ENCODE measurements at regions not wholly inside any gene's neighbourhood (a gene's known extent, or its start where the extent isn't known, plus 50 kb on each side); places are given as distances from the start of the nearest gene placed in this dataset.

DNA sequence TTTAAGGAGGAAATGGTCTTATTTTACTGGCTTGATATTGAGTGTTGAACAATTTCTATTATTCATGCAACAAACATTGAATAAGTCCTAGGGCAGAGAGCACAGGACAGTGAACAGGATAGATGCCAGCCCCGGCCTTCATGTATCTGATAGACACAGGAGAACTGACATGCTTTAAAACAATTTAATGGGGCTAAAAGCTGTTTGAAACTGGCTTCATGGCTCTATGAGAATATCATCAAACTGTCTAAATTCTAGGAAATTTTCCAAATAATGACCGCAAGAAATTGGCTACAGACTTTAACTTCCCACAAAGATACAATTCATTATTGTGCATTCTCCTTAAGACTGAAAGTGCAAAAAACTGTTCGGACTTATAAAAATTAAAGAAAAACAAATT lies 69.0 kb downstream of the ID4 start:
- TF ChIP-seq, protein P1, sequence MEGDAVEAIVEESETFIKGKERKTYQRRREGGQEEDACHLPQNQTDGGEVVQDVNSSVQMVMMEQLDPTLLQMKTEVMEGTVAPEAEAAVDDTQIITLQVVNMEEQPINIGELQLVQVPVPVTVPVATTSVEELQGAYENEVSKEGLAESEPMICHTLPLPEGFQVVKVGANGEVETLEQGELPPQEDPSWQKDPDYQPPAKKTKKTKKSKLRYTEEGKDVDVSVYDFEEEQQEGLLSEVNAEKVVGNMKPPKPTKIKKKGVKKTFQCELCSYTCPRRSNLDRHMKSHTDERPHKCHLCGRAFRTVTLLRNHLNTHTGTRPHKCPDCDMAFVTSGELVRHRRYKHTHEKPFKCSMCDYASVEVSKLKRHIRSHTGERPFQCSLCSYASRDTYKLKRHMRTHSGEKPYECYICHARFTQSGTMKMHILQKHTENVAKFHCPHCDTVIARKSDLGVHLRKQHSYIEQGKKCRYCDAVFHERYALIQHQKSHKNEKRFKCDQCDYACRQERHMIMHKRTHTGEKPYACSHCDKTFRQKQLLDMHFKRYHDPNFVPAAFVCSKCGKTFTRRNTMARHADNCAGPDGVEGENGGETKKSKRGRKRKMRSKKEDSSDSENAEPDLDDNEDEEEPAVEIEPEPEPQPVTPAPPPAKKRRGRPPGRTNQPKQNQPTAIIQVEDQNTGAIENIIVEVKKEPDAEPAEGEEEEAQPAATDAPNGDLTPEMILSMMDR (IDR thresholded peaks at IDR 0.05): no peak
- TF ChIP-seq EP300 (IDR thresholded peaks at IDR 0.05): no peak

Measured in esophagus muscularis mucosa (tissue), 3 donors.